ENCODE measurements at regions not wholly inside any gene's neighbourhood (a gene's known extent, or its start where the extent isn't known, plus 50 kb on each side); places are given as distances from the start of the nearest gene placed in this dataset.

DNA sequence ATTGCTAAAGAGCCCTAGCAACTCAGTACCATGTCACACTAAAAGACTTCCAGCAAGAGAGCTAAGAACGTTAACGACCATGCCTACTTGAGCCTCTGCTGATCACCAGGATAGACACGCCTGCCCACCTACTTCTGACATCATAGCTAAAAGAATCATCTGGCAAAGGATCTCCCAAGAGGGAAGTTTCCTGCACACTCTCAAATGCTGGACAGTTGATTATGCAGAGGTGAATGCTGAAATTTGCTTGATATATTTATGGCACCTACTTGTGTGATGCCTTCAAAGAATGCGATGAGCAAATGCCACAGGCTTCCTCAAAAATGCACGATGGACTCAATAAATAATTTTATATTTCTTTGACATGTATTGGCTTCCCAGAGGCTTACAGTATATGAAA, 113.6 kb downstream of the GALC start:
- no peak for DNase-seq

DNA sequence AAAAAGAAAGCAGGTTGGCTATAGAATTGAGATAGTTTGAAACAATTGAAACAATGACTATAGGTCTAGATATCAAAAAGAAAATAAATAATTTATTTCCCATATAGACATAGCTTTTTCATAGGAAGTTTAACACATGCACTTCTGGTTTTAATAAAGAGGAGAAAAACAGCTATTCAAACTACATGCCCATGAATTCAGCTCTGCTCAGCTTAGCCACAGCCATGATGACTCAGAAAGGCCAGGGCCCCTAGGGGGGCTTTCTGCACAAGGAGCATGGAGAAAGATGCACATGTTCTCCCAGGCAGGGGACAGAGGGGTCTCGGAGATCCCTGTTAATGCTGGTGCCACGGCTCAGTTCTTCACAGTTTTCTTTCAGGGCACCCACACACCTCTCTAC, 114.0 kb downstream of the GALC start:
- no peak for DNase-seq

DNA sequence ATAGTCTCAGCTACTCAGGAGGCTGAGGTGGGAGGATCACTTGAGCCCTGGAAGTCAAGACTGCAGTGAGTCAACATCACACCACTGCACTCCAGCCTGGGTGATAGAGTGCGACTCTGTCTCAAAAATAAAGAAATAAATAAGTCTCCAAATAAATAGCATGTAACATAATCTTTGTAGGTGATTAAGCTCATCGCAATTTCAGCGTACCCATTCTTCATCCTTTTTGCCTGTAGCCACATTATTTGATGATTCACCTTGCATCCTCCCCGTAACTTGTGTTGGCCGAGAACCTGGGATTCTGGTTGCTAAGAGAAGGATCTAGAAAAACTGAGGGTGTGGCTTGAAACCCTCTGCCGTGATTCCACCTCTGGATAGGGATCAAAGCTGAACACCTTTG, 115.1 kb downstream of the GALC start:
- DNase-seq = no peak

DNA sequence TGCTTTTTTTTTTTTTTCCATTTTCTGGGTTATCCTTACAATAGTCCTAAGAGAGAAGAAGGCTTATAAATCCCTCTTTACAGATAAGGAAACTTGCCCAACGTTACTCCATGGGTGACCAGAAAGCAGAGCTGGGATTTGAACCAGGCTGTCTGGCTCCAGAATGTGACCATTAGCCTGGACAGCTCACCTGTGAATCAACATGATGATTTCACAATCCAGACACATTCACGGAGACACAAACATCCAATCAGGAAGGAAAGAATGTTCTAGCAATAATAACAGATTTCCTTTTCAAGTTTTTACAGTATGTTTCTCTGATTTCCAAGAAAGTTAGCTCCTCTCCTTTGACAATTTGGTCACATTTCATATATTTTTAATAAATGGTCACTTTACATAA, 118.3 kb downstream of the GALC start:
- DNase-seq = no peak

DNA sequence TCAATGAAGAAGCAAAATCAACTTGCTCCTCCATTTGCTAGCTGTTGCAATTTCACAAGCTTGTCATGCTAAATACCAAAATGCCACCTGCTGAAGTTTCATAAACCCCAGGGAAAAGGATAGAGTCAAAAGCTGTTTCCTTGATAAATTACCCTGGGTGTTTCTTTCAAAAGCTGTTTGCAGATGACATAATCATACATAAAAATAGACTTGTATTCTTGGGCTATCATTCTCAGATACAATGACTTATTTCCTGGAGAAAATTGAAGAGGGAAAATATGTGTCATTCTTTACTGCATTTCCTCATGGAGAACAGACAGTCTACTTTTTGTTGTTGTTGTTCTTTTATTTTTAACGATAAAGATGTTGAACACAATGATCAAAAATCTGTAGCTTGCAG, 119.2 kb downstream of the GALC start:
- no peak for DNase-seq

DNA sequence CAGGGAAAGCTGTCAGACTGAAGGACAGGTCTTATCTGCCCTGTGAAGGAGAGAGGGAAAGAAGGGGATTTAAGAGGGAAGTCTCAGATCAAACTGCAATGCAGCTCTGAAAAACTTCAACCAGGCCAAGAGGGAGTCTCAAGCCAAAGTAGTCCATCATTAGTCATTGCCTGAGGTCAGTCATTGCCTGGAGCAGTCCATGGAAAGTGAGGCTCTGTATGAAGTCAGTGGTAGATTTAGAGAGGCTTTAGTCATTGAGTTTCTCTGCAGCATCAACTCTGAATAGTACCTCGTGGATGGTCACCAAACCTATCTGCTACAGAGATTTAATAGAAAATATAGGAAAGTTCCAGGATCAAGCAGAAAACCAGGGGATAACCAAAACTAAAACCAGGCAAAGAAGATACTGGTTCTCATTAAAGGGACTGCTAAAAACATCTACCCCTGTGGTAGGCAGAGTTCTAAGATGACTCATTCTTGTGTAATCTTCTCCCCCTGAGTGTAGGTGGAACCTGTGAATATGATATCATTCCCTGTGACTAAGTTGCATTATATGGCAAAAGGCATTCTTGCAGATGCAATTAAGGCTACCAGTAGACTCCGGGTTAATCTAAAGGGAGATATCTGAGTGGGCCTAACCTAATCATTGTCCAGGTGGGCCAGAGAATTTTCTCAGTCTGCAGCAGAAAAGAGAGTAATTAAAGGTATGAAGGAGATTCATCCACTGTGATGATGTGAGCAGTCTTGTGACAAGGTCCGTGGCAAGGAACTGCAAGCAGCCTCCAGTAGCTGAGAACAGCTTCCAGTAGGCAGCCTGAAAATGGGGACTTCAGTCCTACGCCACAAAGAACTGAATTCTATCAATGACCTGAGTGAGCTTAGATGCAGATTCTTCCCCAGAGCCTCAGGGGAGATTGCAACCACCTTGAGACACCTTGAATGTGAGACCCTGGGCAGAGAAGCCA, 123.1 kb downstream of the GALC start:
- no peak for DNase-seq

DNA sequence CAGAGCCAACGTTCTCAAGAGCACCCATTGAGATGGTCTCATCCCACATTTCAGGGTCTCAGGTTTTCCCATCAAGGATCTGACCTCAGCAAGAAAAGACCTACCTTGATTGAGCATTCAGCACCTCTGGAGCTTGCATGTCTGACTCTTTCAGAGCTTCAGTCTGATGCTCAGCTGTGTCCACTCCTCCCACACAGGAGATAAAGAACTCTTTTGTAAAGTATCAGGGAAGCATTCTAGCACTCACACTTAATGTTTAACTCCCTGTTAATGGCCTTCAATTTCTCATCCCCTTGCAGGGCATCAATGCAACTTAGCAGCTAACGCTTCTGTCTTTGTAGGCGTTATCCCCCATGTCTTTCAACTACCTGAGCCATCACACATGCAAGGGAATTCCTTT, 124.1 kb downstream of the GALC start:
- DNase-seq = no peak

DNA sequence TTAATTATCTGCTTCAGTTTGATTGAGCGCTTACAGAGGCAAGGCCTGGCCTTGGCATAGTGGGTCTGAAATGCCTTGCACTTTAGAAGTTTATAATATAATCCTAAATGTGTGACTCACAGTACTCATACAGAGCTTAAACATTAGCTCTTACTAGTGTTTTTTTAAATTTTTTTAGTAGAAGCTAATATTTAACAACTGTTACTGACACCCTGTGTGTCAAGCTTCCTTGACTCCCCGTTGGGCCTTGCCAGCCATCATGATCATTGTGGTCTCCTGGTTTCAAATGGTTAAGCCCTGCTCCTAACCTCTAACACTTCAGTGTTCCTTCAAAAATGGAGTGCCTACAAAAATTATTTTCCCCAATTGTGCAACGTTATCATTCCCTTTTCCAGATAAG, 126.9 kb downstream of the GALC start:
- no peak for DNase-seq

DNA sequence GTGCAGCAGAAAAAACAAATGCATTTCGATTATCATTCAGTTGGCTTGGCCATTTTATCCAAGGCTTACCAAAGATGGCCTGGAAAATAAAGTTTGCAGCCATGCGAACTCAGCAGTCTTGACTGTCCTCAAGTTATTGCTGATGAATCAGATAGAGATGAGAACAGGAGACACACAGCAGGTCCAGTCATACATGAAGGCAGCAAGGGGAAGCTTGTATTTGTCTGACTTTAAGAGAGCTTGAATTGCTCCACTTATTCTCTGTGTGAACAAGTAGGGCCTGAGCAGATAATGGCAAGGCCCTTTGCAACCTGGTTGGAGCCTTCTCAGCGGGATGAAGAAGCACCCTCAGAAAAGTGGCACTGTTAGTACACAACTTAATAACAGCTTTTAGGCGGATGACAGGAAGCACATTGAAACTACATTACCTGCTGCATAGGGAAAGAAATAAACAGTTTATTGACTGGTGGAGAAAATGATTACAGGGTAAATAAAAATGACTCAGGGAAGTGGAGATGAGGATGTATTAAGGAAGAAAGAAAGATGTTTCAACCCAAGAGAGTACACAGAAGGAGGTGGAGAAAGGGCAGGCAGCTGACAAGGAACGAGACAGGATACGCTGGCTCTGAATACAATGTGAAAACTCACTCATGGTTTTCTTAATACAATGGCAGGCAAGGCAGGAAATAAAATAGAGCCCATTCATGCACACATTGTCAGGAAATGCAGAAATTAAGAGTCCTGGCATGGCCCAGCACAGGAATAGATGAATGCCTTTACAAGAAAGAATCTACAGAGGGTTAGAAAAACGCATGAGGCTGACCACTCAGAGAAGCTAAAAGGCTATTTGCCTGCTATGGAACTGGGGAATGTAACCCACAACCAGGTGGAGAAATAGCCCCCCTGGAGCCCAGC, 128.4 kb downstream of the GALC start:
- no peak for DNase-seq

DNA sequence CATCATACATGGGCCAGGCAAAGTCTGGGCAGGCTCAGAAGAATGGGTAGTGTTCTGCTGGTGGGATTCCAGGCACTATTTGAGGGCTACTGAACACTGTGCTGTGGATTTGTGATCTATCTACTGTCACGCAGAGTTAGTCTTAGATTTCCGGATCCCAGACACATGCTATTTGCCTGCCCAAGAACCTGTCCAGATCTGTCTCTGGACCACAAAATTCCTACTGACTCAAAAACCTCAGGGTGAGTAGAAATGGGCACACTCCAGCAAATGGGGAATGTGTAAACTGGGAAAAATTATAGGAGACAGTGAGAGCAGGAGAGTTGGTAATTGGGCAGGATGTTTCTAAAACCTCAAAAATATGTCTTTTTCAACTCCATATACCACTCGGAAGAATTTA, 129.9 kb downstream of the GALC start:
- DNase-seq = no peak

DNA sequence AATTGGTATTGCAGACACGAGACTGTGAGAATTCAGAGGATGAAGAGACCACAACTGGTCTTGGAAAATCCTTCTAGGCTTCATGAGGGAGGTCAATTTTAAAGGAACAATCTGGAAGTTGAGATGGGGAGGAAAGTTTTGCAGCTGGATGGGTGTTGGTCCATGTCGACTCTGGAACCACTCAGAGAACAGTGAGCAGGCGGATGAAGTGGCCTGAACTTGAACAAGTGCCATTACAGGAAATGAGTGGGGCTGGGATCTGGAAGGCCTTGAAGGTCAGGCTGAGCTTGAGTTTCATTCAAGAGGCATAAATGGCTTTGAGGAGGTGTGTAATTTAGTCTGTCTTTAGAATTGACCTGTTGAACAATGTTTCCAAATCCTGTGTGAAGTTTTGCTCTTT, 140.9 kb downstream of the GALC start:
- no peak for DNase-seq

DNA sequence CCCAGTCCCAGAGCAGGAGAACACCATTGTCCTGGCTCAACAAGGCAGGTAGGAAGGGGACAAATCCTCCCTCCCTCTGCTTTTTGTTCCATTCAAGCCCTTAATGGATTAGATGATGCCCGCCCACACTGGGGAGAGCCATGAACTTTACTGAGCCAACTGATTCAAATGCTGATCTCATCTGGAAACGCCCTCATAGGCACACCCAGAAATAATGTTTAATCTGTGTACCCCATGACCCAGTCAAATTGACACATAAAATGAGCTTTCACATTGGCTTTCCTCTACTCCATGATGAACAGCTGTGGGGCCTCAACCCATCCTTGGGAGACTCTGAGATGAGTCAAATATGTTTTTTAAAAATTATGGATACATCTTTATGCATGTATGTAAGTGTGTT, 141.8 kb downstream of the GALC start:
- DNase-seq = no peak

DNA sequence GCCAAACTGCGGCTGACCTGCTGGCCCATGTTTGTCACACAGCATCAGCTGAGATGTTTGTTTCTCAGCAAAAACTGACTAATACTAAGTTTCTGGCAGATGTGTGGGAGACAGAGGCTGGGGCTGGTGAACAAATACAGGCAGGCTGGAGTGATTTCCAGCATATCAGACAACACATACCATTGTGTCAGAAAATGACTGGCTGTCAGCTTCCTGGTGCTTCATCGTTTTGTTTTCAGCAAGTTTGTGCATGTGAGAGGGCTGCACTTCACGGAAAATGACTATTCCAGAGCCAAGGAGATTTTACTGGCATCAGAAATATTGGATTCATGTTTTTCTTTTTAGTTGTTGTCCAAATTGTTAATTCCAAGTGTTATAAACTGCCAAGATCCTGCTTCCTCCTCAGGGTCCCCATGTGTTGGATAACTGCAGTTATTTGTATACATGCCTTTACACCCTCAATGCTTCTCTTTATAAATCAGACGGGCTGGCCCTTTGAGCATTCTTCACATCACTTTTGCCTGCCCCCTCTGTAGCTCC, 145.7 kb downstream of the GALC start:
- DNase-seq = no peak

DNA sequence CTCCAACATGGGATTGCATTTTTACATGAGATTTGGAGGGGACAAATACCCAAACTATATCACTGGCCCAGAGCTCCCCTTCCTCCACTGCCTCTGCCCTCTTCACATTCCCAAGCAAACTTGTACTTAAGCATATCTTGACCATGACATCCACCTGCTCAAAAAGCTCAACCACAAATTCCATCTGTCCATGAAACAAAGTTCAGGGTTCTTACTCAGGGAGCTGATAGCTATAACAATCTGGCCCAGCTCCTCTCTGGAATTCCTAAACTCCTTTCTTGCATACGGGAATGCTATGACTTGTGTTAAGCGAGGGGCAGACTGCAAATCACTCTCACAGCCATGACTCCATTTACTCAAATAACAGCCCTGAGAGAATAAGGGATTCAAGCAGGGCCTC, 152.1 kb downstream of the GALC start:
- no peak for DNase-seq

DNA sequence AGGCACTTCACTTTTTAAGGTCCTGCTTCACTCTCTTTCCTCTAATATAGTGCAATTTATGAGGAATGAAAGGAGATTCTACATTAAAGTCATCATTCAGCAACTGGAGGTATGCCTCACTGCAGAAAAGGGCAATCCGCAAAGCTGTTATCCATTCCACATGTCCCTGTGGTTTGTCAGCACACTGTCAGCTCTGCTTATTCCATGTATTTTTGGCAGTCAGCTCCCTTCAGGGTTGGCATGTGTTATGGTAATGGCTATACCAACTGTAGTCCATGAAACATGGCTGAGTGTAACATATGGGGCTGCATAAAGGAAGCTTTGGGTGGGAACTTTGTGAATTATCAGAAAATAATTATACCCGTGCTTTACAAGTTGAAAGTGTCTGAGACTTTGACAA, 154.1 kb downstream of the GALC start:
- DNase-seq = no peak

DNA sequence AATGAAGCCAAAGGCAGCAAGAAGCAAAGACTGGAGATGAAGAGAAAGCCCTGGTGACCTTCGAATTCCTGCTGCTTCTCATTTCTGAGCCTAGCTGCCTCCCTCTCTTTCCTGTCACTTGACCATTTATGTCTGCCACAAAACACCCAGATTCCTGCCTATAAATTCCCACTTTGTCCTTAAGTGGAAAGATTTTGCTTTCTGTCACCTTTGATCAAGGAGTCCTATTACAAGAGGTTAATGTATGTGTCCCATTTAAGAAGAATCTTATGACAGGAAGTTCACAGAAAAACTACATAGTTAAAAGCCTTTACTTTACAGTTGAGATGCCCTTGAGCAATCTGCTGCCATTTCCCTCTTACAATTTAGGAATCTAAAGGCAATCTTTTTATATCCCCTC, 155.7 kb downstream of the GALC start:
- DNase-seq = no peak

DNA sequence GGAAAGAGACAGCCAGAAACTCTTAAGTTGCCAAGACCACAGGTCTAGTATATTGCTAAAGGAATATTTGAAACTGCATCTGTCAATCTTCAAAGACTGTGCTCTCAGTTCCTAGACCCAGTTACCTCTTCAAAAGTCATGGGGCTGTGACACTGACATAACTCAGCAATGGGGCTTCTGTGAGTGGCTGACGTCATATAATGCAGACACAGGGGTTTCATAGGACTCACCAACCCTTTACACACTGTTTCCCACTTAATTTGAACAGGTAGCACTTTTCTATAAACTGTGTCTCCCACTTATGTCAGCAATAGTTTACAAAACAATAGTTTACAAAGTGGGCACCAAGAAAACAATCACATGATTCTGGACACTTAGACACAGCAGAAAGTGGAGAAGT, 158.4 kb downstream of the GALC start:
- no peak for DNase-seq

DNA sequence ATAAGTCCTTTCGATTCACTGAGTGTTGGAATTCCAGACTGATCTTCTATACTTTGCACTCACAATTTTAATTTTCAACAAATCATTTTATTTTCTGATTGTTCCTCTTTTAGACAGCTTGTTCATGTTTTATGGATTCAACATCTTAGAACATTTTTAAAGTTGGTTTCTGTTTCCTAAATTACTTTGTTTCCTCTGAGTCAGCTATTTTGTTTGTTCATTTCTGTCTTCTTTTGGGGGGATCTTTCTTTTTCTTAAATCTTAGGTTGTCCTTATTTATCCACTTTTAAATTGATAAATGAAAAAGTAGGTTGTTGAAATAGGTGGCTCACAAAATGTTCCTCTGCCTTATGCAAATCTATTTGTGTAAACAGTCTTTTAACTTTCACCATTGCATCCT, 160.0 kb downstream of the GALC start:
- DNase-seq = no peak

DNA sequence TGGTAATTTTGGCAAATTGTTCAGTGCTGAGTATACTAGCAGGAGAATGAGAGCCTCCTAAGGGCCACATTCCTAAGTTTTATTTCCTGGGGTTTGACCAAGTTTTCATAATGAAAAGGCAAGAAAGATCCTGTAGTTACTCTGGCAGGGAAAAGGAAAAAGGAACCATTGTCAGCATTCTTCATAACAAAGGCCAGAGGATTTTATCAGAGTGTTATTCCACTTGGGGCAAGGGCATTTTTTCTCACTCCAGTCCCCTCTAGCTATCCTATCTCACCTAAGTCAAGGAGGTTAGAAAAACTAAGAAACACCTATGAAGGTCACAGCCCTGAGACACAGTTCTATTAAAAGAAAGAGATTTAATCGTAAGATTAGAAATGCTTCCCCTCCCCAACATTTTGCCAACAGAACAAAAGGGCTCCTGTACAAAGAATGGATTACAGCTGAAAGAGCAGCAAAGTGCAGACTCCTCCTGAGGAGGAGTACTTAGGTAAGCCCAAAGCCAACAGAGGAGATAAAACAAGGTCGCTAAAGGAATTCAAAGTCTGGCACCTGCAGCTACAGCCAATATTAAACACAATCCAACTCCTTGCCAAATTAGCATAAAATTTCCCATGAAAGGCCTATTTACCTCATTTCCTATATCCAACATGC, 162.4 kb downstream of the GALC start:
- DNase-seq = no peak

DNA sequence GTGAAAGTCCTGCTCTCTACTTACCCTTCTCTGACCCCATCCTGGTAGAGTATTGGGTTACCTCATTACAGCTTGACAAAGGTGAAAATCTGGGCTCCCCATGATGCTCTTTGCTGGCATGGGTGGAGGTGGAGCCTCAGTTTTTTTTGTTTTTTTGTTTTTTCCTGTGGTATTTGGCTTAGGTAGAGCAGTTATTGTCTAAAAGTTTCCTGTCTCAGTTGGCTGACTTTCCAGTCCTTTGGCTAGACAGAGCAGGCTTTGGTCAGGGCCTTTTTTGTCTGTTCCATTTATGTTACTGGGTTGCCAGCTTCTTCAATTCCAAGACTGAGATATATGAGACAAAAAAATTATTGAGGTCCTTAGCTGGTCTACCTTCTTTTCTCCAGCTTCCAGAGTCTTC, 163.4 kb downstream of the GALC start:
- DNase-seq = no peak

DNA sequence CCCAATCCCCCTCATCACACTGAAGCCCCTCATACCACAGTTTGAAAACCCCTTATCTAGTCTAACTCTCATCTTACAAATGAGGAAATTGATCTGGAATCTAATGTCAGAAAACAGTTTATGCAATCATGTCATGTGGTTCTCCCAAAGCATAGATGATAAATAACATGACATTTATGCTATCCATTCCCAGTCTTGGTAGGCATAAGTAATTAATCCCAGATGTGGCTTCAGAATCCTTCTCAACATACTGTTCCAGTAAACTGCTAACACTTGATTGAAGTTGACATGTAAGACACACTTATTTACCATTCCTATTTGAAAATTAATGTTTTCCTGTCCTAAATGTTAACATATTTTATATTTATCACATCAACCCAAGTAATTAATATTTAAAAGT, 168.7 kb downstream of the GALC start:
- DNase-seq = no peak

DNA sequence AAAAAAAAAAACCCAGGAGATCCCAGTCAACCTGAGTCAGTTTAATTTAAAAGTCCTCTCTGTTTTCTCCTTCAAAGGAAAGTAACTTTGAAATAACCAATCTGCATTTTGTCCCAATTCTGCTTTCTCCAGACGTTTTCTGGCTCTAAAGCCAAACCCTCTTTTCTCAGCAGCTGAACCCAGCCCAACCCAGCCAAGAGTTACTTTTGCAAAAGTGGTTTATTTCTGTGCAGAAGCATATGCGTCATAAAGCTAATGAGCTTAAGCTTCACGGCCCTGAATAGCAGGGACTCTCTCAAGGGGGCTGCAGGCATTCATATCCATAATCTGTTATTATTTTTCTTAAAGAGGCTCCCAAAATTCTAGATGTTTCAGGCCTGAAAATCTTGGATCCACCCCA, 176.6 kb downstream of the GALC start:
- no peak for DNase-seq

DNA sequence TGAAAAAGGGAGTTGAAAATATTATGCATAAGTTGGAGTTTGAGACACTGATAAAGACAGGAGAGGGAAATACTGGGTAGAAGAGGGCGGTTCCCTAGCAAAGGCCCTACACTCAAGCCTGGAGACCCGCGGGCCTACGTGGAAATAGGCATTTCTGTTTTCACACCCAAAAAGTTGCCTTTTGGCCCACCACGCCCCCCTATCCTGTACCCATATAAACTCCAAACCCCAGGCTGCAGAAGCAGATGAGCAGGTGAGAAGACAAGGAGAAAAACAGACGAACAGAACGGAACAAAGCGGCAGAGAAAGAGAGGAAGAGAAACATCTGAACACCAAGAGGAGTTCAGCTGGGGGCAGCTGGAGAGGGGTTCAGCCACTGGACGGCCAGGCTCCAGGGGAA, 177.9 kb downstream of the GALC start:
- no peak for DNase-seq

All from CD4-positive, alpha-beta T cell treated with Interleukin-12 subunit alpha and Interleukin-12 subunit beta, for 1 hour (primary cell).